ENCODE measurements at regions not wholly inside any gene's neighbourhood (a gene's known extent, or its start where the extent isn't known, plus 50 kb on each side); places are given as distances from the start of the nearest gene placed in this dataset.

- TF ChIP-seq E2F6 (IDR thresholded peaks at IDR 0.05; ENCODE audit: borderline replicate concordance in 1 of 2, extremely low read depth in 1 of 2, insufficient read depth in 1 of 2, insufficient read length in 1 of 2, low read depth in 1 of 2, low read length in 1 of 2, poor library complexity in 1 of 2, severe bottlenecking in 1 of 2), result no peak
These were observed 60.3 kb upstream of the ZNF648 start (continued) for GRCh38 chr1:182121787-182122186.

GRCh38 chr1:182120411-182121258 is 59.1 kb upstream of the ZNF648 start:
- Histone ChIP-seq H3K4me1 (replicated peaks in 1 of 2; ENCODE audit: control insufficient read depth in 2 of 2, insufficient read depth in 2 of 2, low read length in 2 of 2) (no peaks in the 10 kb centered on the region), H3K9ac (ENCODE audit: insufficient read depth in 1 of 2, low read depth in 2 of 2, low read length in 2 of 2) (no peak overlapping the region), H3K27ac (ENCODE audit: extremely low read depth, low read depth, low read length) (no peak overlapping the region), H2AFZ (ENCODE audit: low read depth, low read length) (no peak overlapping the region), H3K4me3 (no peak overlapping the region), H3K79me2 (ENCODE audit: control insufficient read depth, insufficient read depth, low read length) (no peaks in the 10 kb centered on the region), H3K9me3 (replicated peaks; ENCODE audit: control insufficient read depth, insufficient read depth, low read depth, low read length) (no peaks in the 10 kb centered on the region), H3K27me3 (ENCODE audit: control insufficient read depth in 2 of 2, insufficient read depth in 2 of 2, low read length in 2 of 2) (peaks cover 14 to 26% of the 10 kb centered on the region in 2 experiments), H3K9me1 (ENCODE audit: control insufficient read depth, insufficient read depth, low read length) (no peaks in the 10 kb centered on the region), H4K20me1 (replicated peaks; ENCODE audit: control insufficient read depth, insufficient read depth, low read length) (no peaks in the 10 kb centered on the region), H3K4me2 (ENCODE audit: insufficient read depth, low read length) (no peak overlapping the region), H3K36me3 (ENCODE audit: control insufficient read depth, insufficient read depth, low read length) (no peaks in the 10 kb centered on the region)
- 8% methylated on average over 17 of the region's 17 CpGs for WGBS (ENCODE audit: insufficient coverage, low coverage, missing lambda C conversion rate)
- CTCF ChIA-PET (ENCODE audit: low intra/inter-chr PET ratio), result interaction anchor here (0.7 kb wide), 1 partner anchor 270 kb away, joined by 3 read pairs; no protein-coding TSS in a partner anchor
- intact Hi-C loops (cut with micrococcal nuclease), result no loop called here
- TF ChIP-seq POLR2G (IDR thresholded peaks at IDR 0.05; ENCODE audit: low read depth, low read length) (no peak), ELK3 (CRISPR knock-in tag; IDR thresholded peaks at IDR 0.05) (no peak), CEBPG (CRISPR knock-in tag; IDR thresholded peaks at IDR 0.05) (no peak), CEBPG (tag; conservative IDR thresholded peaks at IDR 0.05 in 1 of 2, IDR thresholded peaks at IDR 0.05 in 1 of 2) (no peak), MTA2 (IDR thresholded peaks at IDR 0.05; ENCODE audit: low read depth) (no peak), PTTG1 (tag; IDR thresholded peaks at IDR 0.05; ENCODE audit: low read depth) (no peak), ZNF146 (CRISPR knock-in tag; IDR thresholded peaks at IDR 0.05; ENCODE audit: unreplicated experiment) (no peak)
- no TSS peak for BruUV-seq (replicated peaks)
- no peak for FAIRE-seq
- peak; percentile 47 for ATAC-seq
- DNase-seq (ENCODE audit: extremely low read depth in 1 of 4, low spot score in 3 of 4), result no peak
- POLR2A ChIA-PET, result interaction anchor here (0.6 to 2.0 kb wide), 6 partner anchors 11 to 292 kb away, joined by 3 to 8 read pairs (median 4); no protein-coding TSS in a partner anchor
- in situ Hi-C loops (cut with MboI), result no loop called here

All from K562 (cell line).